Right lobe of liver (tissue), 4 donors: ENCODE measurements at regions not wholly inside any gene's neighbourhood (a gene's known extent, or its start where the extent isn't known, plus 50 kb on each side); places are given as distances from the start of the nearest gene placed in this dataset.

Source experiments
- CTCF ChIP-seq, 4 donors: fragments of 200-600 bp in 3 of 4; fragments of 450-650 bp in 1 of 4; IDR thresholded peaks; one replicate each; pipeline versions ENCODE4 v1.5.1 to v1.8.0; 2016 to 2022; ENCODE audit warnings: antibody characterized with exemption in 4 of 4, mild to moderate bottlenecking in 2 of 4
- POLR2A ChIP-seq: fragments of 450-650 bp; IDR thresholded peaks from one replicate; pipeline ENCODE4 v1.6.1; 2017; ENCODE audit warnings: antibody characterized with exemption, mild to moderate bottlenecking
- donor health status: DM: no; HTN: no; CAD: no.
- donor health status: DM: no; HTN: no; CAD: no.
- donor health status: DM: no; HTN: yes; CAD: no.

GRCh38 chrX:22329783-22330182 is 57.1 kb downstream of the CBLL2 start:
- TF ChIP-seq CTCF (IDR thresholded peaks at IDR 0.05) (no peak), POLR2A (no peak)
